Choroid plexus epithelial cell (primary cell): ENCODE measurements at regions not wholly inside any gene's neighbourhood (a gene's known extent, or its start where the extent isn't known, plus 50 kb on each side); places are given as distances from the start of the nearest gene placed in this dataset.
"Not testable (repeated sequence)": the region's sequence is repeated elsewhere in the genome, so short reads cannot be mapped to it uniquely, and the experiment has no call there.

Experiments used
- DNase-seq: peaks from one replicate; pipeline ENCODE4 v3.0.0-alpha.2; 2010; ENCODE audit warnings: low read depth
- H3K4me3 ChIP-seq: 2 replicates; pipeline ENCODE4 v1.5.1; 2011; ENCODE audit warnings: low read depth, mild to moderate bottlenecking, control low read depth, low read length, moderate library complexity
- TF ChIP-seq, protein P1 (sequence below): conservative IDR thresholded peaks from 2 replicates; pipeline ENCODE4 v1.5.1; 2011; ENCODE audit warnings: low read depth, mild to moderate bottlenecking, control low read depth, inconsistent platforms, low read length, moderate library complexity

- no peak for DNase-seq
- no peak overlapping the region for H3K4me3 ChIP-seq
- TF ChIP-seq, protein P1, sequence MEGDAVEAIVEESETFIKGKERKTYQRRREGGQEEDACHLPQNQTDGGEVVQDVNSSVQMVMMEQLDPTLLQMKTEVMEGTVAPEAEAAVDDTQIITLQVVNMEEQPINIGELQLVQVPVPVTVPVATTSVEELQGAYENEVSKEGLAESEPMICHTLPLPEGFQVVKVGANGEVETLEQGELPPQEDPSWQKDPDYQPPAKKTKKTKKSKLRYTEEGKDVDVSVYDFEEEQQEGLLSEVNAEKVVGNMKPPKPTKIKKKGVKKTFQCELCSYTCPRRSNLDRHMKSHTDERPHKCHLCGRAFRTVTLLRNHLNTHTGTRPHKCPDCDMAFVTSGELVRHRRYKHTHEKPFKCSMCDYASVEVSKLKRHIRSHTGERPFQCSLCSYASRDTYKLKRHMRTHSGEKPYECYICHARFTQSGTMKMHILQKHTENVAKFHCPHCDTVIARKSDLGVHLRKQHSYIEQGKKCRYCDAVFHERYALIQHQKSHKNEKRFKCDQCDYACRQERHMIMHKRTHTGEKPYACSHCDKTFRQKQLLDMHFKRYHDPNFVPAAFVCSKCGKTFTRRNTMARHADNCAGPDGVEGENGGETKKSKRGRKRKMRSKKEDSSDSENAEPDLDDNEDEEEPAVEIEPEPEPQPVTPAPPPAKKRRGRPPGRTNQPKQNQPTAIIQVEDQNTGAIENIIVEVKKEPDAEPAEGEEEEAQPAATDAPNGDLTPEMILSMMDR = no peak
Observed at GRCh38 chr9:91017245-91017644, 215.6 kb downstream of the SYK start.

GRCh38 chr9:91019871-91020270 lies 218.3 kb downstream of the SYK start:
- not testable (repeated sequence) for DNase-seq, H3K4me3 ChIP-seq

GRCh38 chr9:91021656-91022055 lies 220.0 kb downstream of the SYK start:
- DNase-seq, H3K4me3 ChIP-seq: not testable (repeated sequence)

GRCh38 chr9:91023741-91024140 lies 222.1 kb downstream of the SYK start:
- DNase-seq = no peak
- no peak overlapping the region for H3K4me3 ChIP-seq
- TF ChIP-seq, protein P1 = no peak

GRCh38 chr9:91024841-91025240 lies 223.2 kb downstream of the SYK start:
- no peak for DNase-seq
- TF ChIP-seq, protein P1 = no peak
- H3K4me3 ChIP-seq = no peak overlapping the region

- TF ChIP-seq, protein P1 = no peak
- DNase-seq = no peak
- no peak overlapping the region for H3K4me3 ChIP-seq
Observed at GRCh38 chr9:91025856-91026255, 224.2 kb downstream of the SYK start.

- TF ChIP-seq, protein P1 = no peak
- no peak overlapping the region for H3K4me3 ChIP-seq
- no peak for DNase-seq
Observed at GRCh38 chr9:91026266-91026665, 224.6 kb downstream of the SYK start.

- no peak overlapping the region for H3K4me3 ChIP-seq
- DNase-seq = no peak
- TF ChIP-seq, protein P1 = no peak
Observed at GRCh38 chr9:91027005-91027404, 225.4 kb downstream of the SYK start.
